OCI-LY1 (cell line): ENCODE measurements at regions not wholly inside any gene's neighbourhood (a gene's known extent, or its start where the extent isn't known, plus 50 kb on each side); places are given as distances from the start of the nearest gene placed in this dataset.

Experiments
- CTCF ChIP-seq: fragments of 200-600 bp; sonication (generic), shearing (Covaris generic); IDR thresholded peaks from 2 replicates; pipeline ENCODE4 v1.5.1; 2017; ENCODE audit warnings: mild to moderate bottlenecking, antibody characterized with exemption, low read length, moderate library complexity, mixed read lengths
- EZH2 ChIP-seq: fragments of 200-600 bp; sonication (generic), shearing (Covaris generic); IDR thresholded peaks from 2 replicates; pipeline ENCODE4 v1.8.0; 2017; ENCODE audit warnings: borderline replicate concordance, mixed run types, mild to moderate bottlenecking, antibody characterized with exemption, low read length, moderate library complexity, mixed read lengths

- TF ChIP-seq EZH2 = no peak
- TF ChIP-seq CTCF = no peak
These were observed 263.9 kb downstream of the NXPE2 start for GRCh38 chr11:114942207-114942606.
